HEK293T (cell line): ENCODE measurements at regions not wholly inside any gene's neighbourhood (a gene's known extent, or its start where the extent isn't known, plus 50 kb on each side); places are given as distances from the start of the nearest gene placed in this dataset.

Source experiments
- CTCF ChIA-PET: fragments of 350-600 bp; formaldehyde crosslinking; extraction: SDS; loops from one replicate; lab custom pipeline; 2021; ENCODE audit warnings: antibody characterized with exemption, inconsistent platforms; lab: Yijun Ruan, JAX
- POLR2A ChIA-PET: fragments of 350-600 bp; formaldehyde crosslinking; extraction: SDS; loops from one replicate; lab custom pipeline; 2020; ENCODE audit warnings: antibody characterized with exemption, inconsistent platforms; lab: Yijun Ruan, JAX
- DNase-seq: peaks from one replicate; pipeline ENCODE4 v3.0.0; 2012; ENCODE audit warnings: mixed read lengths; ENCODE audit errors: extremely low spot score
- ARNT ChIP-seq: fragments of 450-650 bp; IDR thresholded peaks from 2 replicates; pipeline ENCODE4 v1.6.1; 2017; ENCODE audit warnings: mild to moderate bottlenecking
- BHLHE40 ChIP-seq: fragments of 450-650 bp; IDR thresholded peaks from 2 replicates; pipeline ENCODE4 v1.6.1; 2016; ENCODE audit warnings: mild to moderate bottlenecking, moderate library complexity, borderline replicate concordance
- CTBP1 ChIP-seq: fragments of 450-650 bp; IDR thresholded peaks from 2 replicates; pipeline ENCODE4 v1.6.1; 2016; ENCODE audit warnings: borderline replicate concordance
- ELF4 ChIP-seq: fragments of 450-650 bp; IDR thresholded peaks from 2 replicates; pipeline ENCODE4 v1.6.1; 2017; ENCODE audit warnings: antibody characterized with exemption
- FOXA1 ChIP-seq: fragments of 450-650 bp; IDR thresholded peaks from 2 replicates; pipeline ENCODE4 v1.6.1; 2016; ENCODE audit warnings: mild to moderate bottlenecking
- FOXK2 ChIP-seq: fragments of 450-650 bp; IDR thresholded peaks from 2 replicates; pipeline ENCODE4 v1.6.1; 2016; ENCODE audit warnings: mild to moderate bottlenecking
- FOXM1 ChIP-seq: fragments of 450-650 bp; IDR thresholded peaks from 2 replicates; pipeline ENCODE4 v1.6.1; 2017; ENCODE audit warnings: mild to moderate bottlenecking, borderline replicate concordance
- HDGF ChIP-seq: fragments of 450-650 bp; IDR thresholded peaks from 2 replicates; pipeline ENCODE4 v1.6.1; 2017; ENCODE audit warnings: antibody characterized with exemption, borderline replicate concordance
- L3MBTL2 ChIP-seq: fragments of 450-650 bp; conservative IDR thresholded peaks from 2 replicates; pipeline ENCODE4 v1.6.1; 2016; ENCODE audit warnings: mild to moderate bottlenecking
- LEF1 ChIP-seq: fragments of 450-650 bp; IDR thresholded peaks from 2 replicates; pipeline ENCODE4 v1.6.1; 2017; ENCODE audit warnings: mild to moderate bottlenecking, borderline replicate concordance
- NFRKB ChIP-seq: fragments of 450-650 bp; IDR thresholded peaks from 2 replicates; pipeline ENCODE4 v1.6.1; 2016; ENCODE audit warnings: mild to moderate bottlenecking, moderate library complexity
- SP1 ChIP-seq: fragments of 450-650 bp; IDR thresholded peaks from 2 replicates; pipeline ENCODE4 v1.6.1; 2017
- SUZ12 ChIP-seq: fragments of 450-650 bp; IDR thresholded peaks from 2 replicates; pipeline ENCODE4 v1.6.1; 2016; ENCODE audit warnings: mild to moderate bottlenecking
- ZNF384 ChIP-seq: fragments of 450-650 bp; IDR thresholded peaks from 2 replicates; pipeline ENCODE4 v1.6.1; 2016
- TF ChIP-seq, protein P1 (sequence below): fragments of 450-650 bp; IDR thresholded peaks from 2 replicates; pipeline ENCODE4 v1.6.1; 2016

DNA sequence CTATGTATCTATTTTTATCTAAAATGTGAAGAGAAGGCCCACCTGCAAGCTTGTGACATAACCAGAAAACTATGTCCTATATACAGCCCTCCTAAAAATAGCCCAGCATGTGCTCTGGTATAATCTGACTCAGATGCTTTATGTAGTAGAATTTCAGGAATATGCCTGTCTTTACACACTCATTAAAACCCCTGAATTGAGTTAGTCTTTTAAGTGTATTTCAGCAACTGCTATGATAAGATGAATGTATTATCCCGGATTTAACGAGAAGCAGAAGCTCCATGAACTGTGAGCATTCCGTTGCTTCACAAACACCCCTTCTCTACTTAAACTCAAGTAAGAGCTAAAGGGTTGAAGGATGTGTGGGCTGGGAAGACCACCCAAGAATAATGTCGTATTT, 89.9 kb upstream of the PRICKLE1 start:
- POLR2A ChIA-PET: no interaction called here
- DNase-seq: no peak
- CTCF ChIA-PET: interaction anchor here (0.6 kb wide), 1 partner anchor 21 kb away, joined by 3 read pairs; no protein-coding TSS in a partner anchor
- TF ChIP-seq, protein P1, sequence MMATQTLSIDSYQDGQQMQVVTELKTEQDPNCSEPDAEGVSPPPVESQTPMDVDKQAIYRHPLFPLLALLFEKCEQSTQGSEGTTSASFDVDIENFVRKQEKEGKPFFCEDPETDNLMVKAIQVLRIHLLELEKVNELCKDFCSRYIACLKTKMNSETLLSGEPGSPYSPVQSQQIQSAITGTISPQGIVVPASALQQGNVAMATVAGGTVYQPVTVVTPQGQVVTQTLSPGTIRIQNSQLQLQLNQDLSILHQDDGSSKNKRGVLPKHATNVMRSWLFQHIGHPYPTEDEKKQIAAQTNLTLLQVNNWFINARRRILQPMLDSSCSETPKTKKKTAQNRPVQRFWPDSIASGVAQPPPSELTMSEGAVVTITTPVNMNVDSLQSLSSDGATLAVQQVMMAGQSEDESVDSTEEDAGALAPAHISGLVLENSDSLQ: no peak
- TF ChIP-seq CTBP1: no peak
- TF ChIP-seq FOXA1: no peak
- no peak for TF ChIP-seq NFRKB
- no peak for TF ChIP-seq L3MBTL2
- TF ChIP-seq SUZ12: no peak
- TF ChIP-seq HDGF: no peak
- TF ChIP-seq SP1: no peak

- POLR2A ChIA-PET: no interaction called here
- DNase-seq: no peak
- no peak for TF ChIP-seq NFRKB
- TF ChIP-seq, protein P1: no peak
- no peak for TF ChIP-seq BHLHE40
- CTCF ChIA-PET: no interaction called here
Measured at GRCh38 chr12:42677461-42677860, 87.9 kb upstream of the PRICKLE1 start.

GRCh38 chr12:42673535-42673934, 84.0 kb upstream of the PRICKLE1 start:
- no peak for DNase-seq
- CTCF ChIA-PET: interaction anchor here (0.7 kb wide), 1 partner anchor 828 kb away, joined by 3 read pairs; no protein-coding TSS in a partner anchor
- TF ChIP-seq BHLHE40 (no peak), HDGF (no peak), CTBP1 (no peak), ELF4 (no peak), NFRKB (no peak), L3MBTL2 (no peak), FOXA1 (no peak), ARNT (no peak)
- TF ChIP-seq, protein P1: no peak
- POLR2A ChIA-PET: no interaction called here

- TF ChIP-seq BHLHE40 (no peak), ARNT (no peak), FOXA1 (no peak), ZNF384 (no peak)
- POLR2A ChIA-PET: no interaction called here
- DNase-seq: no peak
- CTCF ChIA-PET: no interaction called here
Measured at GRCh38 chr12:42670719-42671118, 81.2 kb upstream of the PRICKLE1 start.

- no peak for DNase-seq
- TF ChIP-seq CTBP1 (no peak), NFRKB (no peak), L3MBTL2 (no peak), SUZ12 (no peak), ELF4 (no peak), FOXK2 (no peak), HDGF (no peak), ARNT (no peak)
- CTCF ChIA-PET: no interaction called here
- POLR2A ChIA-PET: no interaction called here
Measured at GRCh38 chr12:42669553-42669952, 80.0 kb upstream of the PRICKLE1 start.

- DNase-seq: peak; percentile 15
- no peak for TF ChIP-seq ARNT
- no peak for TF ChIP-seq BHLHE40
- ChIA-PET POLR2A (no interaction called here), CTCF (no interaction called here)
Measured at GRCh38 chr12:42666671-42667243, 77.2 kb upstream of the PRICKLE1 start.

GRCh38 chr12:42663621-42664020, 74.1 kb upstream of the PRICKLE1 start:
- CTCF ChIA-PET: no interaction called here
- POLR2A ChIA-PET: no interaction called here
- no peak for TF ChIP-seq SUZ12
- TF ChIP-seq, protein P1: no peak
- TF ChIP-seq L3MBTL2: no peak
- no peak for TF ChIP-seq CTBP1
- TF ChIP-seq ZNF384: no peak
- no peak for TF ChIP-seq FOXA1
- TF ChIP-seq NFRKB: no peak
- no peak for TF ChIP-seq BHLHE40
- no peak for TF ChIP-seq LEF1
- TF ChIP-seq FOXK2: no peak
- no peak for TF ChIP-seq HDGF
- no peak for TF ChIP-seq FOXM1
- no peak for TF ChIP-seq SP1
- TF ChIP-seq ELF4: no peak
- no peak for DNase-seq
